Ramos (cell line): ENCODE measurements at regions not wholly inside any gene's neighbourhood (a gene's known extent, or its start where the extent isn't known, plus 50 kb on each side); places are given as distances from the start of the nearest gene placed in this dataset.

Experiments used
- in situ Hi-C: fragments of 300-500 bp; cut with MboI; formaldehyde crosslinking; loops from one replicate; pipeline ENCODE4 v1.14.3; 2022; ENCODE audit warnings: low sequenced_read_pairs; ENCODE audit not compliant: unreplicated experiment

DNA sequence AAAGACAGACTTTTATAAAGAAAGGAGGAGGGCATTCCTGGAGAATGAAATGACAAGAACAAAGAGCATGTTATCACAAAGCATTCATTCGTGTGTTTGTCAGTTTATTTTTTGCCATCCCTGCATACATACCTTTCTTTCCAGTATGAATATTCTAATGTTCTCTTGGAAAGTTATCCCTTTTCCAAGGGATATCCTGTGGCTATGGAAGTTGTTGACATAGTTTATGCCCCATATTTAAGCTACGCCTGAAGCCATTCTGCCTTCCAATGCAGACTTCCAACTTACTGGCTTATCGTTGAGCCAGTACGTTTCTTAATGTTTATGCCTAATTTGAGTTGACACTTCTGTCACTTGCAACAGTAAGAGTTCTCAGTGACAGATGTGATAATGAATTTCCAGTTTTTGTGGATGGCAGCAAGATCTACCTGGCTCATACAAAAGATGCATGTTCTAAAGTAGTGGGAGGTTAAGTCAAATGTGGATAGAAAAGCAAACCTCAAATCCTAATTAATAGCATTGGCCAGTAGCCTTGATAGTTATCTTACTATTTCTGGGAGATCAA, 133.3 kb upstream of the ANO3 start:
- in situ Hi-C loops, result no loop called here

DNA sequence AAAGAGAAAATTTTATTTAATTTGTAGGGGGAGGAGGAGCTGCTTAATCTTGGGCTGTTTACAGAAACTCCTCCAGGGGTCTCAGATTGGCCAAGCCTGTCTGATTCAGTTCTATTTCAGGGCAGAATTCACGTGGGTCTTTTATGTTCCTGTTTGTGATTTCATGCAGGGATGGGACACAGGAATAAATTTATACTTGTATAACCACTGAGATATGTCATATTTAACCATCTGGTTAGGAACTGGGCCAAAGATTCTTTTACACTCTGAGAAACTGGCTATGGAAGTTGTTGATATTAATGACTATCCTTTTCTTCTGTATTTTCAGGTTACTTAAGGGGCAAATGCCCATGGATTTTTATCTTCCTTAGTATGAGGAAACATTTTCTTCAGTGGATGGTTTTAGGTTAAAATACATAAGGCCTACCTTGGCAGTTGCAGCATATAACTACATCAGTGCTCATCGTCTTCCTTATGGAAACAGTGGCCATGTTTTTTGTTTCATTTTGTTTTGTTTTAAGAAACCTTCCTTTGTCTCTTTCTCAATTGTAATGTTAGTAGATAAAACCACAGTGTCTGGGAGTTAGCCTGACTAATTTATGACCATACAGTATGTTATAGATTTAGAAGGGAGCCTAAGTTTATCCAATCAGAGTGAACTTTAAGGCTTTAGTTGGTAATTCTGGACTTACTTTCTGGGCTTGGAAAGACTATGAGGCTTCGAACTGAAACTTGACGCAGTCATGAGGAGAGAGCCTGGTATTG, 132.4 kb upstream of the ANO3 start:
- in situ Hi-C loops, result no loop called here

DNA sequence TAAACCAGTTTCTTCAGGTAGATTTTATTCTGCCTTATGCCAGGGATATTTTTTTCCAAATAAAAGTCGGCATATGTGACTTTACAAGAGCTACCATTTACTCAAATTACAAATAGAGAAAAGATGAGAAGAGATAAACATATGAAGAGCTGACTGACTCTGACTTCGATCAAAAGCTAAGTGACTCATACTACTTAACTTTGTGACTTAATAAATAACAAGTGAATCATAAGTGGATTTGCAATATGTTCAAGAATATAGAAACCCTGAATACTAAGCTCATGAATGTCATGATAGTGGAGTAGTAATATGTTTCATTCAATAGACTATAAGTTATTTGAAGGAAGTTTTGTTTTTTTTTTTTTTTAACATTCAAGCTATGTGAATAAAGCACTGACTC, 130.5 kb upstream of the ANO3 start:
- in situ Hi-C loops, result no loop called here

GRCh38 chr11:26202754-26203153, 129.2 kb upstream of the ANO3 start:
- in situ Hi-C loops, result no loop called here

GRCh38 chr11:26204101-26204500, 127.8 kb upstream of the ANO3 start:
- in situ Hi-C loops, result no loop called here

DNA sequence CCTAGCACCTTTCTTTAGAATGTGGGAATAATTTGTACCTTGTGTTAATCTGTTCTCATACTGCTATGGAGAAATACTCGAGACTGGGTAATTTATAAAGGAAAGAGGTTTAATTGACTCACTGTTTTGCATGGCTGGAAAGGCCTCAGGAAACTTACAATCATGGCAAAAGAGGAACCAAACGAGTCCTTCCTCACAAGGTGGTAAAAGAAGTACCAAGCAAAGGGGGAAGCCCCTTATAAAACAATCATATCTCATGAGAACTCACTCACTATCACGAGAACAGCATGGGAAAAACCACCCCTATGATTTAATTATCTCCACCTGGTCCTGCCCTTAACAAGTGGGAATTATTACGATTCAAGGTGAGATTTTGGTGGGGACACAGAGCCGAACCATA, 127.1 kb upstream of the ANO3 start:
- in situ Hi-C loops, result no loop called here

- in situ Hi-C loops, result loop anchor here (5.0 kb wide), 1 partner anchor 227 kb away; no protein-coding TSS in a partner anchor
Observed at GRCh38 chr11:26219183-26220117, 112.5 kb upstream of the ANO3 start.

DNA sequence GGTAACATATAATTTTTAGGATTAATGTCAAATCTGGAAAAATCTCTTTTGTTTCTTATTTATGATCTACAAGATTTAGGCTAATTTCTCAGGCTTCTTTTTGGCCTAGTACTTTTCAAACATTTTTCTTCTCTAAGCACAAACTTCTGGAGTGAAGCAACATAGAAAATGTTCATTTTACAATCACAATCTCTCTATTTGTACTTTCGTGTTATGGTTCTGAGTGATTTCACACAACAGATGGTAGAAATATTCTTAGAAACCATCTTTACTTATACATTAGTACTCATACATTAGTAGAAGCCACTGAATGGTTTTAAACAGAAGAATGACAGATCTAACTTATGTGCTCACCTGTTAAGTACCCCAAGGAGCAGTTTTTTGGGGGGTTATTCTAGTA, 106.3 kb upstream of the ANO3 start:
- in situ Hi-C loops, result no loop called here

DNA sequence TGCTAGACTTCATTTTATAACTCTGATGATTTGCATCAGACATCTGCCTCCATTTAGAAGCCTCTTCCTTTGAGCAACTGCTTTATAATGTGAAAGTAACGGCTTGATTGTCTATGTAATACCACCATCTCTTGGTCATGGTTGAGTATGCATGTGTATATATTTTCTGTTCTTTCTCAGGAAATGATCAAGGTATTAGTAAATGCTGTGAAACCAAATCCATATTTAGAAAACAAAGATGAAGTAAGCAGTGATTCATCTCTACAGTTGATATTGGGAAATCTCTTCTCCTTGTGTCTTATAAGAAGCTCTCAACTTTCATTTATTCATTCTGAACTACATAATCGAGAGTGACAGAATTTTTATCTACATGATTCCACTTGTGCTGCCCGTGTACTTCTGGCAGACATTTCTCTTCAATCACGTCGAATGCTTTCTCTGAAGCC, 104.6 kb upstream of the ANO3 start:
- in situ Hi-C loops, result no loop called here

DNA sequence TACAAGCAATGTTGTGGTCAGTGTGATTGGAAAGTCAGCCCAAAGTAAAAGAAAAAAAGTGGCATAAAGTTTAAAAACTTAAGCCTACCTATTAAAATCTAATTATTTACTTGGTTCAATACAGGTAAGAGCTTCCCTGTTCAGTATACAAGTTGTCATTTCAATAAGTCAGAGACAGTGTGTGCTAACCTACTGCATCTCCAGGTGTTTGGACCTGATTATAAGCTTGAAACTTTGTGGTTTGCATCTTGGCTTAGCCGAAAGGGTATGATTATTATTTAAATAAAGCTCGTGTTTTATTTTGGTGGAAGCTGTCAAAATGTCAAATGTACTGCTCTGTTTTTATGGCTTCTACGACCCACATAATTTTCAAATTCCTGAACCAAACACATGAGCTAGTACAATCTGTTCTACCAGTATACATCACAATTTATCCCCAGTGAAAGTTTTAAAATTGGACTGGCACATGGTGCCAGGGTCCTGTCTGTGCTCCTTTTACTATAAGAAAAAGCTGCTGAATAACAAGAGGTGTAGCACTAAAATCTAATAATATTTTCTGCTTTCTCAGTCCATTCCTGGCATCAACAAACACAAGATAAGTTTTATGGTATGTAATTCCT, 103.9 kb upstream of the ANO3 start:
- in situ Hi-C loops, result no loop called here

DNA sequence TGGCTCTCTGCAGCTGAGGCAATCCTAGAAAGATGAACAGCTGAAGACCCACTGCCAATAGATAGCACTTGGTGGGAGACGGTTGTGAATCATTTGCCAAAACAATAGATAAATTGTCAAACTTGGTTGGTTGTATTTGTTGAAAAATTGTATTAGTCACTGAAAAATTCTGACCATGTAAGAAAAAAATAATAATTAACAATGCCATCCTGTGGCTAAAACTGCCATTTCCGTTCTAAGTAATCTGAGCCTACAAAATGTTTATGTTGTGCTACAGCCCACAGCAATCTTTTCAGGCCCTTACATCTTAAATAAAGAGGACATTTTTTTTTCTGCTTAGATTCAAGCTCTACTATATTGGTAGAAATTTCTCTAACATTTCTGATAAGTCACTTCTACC, 103.2 kb upstream of the ANO3 start:
- in situ Hi-C loops, result no loop called here

DNA sequence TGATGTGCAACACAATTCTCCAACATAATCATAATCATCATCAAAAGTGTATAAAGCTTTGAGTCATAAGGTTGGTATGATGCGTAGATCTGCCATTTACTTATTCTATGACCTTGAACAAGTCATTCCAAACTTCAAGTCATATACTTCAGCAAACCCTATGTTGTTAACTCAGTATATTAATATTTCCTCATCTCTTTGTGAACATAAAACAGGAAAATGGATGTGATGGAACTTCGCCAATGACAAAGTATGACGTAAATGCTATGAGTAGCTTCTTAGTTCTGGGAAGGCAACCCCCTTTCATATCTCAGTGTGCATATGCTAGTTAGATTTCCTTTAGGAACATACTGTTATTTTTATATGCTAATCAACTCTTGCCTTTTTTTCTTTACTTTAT, 102.7 kb upstream of the ANO3 start:
- in situ Hi-C loops, result no loop called here

DNA sequence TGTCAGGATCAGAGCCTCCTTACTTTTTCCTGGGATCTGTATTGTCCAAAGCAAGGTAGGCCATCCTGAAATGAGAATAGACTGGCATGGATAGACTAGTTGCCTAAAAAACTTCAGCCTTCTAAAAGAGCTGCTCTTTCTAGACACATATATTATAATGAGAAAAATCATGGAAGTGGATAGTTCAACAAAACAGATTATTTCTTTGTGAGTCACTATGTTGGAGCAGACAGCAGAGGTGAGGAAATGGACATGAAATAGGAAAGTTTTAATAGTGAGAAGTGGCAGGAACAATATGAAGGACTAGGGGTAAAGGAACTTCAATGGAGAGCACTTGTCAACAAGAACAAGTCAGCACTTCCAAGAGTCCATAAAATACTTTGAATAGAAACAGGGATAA, 101.9 kb upstream of the ANO3 start:
- in situ Hi-C loops, result no loop called here

DNA sequence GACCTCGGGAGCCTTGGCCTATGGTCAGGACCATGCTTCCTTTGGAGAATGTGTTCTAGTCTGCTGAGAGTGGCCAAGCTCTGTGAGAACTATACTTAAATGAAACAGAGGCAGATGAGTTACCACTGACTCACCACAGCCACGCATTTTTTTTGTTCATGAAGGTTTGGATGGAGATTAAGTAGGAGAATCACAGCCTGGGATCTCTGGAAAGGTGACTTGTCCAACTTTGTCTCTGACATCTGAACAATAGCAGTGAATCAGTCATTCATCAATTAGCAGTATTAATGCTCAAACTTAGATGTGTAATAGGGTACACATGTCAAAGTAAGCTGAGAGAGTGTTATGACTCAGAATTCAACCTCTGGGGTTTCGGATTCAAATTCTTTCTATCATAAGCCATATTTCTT, 100.7 kb upstream of the ANO3 start:
- in situ Hi-C loops, result no loop called here

GRCh38 chr11:26234451-26234850, 97.5 kb upstream of the ANO3 start:
- in situ Hi-C loops, result no loop called here

DNA sequence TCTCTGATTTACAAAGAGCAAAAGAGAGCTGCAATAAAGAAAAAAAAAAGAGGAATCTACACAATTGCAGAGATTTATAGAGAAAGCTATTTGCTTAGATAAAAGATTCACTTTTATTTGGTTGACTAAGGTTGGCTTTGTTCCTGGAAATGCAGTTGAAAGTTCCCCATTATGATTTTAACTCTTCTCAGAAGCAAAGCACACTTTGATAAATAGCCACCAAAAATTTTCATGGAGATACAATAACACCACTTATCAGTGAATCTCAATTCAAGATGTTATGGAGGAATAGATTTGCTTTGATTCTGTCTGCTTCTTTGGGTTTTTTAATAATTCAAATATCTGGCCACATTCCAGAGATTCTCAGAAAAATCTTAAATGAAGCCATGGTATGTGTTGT, 88.5 kb upstream of the ANO3 start:
- in situ Hi-C loops, result no loop called here

DNA sequence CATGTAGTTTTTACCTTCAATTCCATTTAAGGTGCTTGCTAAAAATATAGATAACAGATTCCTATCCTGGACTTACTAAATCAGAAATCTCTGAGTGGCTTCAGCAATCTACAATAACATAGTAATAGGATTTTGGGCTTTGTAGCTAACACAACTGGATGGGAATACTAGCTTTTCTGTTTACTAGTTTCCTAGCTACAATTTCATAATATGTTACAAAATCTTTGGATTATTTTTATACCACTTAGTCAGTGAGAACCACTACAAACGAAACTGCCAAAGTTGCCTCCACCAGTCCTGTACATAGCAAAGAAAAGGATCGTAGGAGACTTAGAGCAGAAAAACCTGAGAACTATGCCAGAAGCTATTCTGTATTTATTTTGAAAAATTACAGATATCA, 87.7 kb upstream of the ANO3 start:
- in situ Hi-C loops, result no loop called here

DNA sequence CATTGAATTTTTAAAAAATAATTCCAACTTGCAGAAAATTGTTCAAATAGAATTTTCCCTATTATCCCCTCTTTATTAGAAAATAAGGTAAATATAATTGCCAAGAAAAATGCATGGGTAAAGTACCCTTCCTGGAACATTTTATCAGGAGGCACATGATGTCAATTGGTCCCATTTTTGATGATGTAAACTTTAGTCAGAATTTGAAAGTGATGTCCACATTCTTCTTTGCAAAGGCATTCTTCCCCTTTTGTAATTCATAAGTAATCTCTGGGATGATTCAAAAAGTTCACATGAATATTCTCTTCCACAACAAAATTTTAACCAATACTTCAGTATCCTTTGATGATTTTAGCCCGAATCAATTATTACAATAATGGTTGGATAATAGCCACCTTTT, 86.9 kb upstream of the ANO3 start:
- in situ Hi-C loops, result no loop called here

GRCh38 chr11:26247340-26247739, 84.6 kb upstream of the ANO3 start:
- in situ Hi-C loops, result no loop called here

DNA sequence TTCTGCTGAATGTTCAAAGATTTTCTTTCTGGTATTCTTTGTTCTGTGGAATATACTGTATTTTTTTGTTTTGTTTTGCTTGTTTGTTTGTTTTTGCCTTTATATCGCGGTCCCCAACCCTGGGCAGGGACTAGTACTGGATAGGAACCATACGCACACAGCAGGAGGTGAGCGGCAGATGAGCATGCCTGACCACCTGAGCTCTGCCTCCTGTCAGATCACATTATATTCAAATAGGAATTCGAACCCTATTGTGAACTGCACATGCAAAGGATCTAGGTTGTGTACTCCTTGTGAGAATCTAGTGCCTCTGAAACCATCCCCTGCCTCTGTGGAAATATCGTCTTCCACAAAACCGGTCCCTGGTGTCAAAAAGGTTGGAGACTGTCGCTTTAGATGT, 83.3 kb upstream of the ANO3 start:
- in situ Hi-C loops, result no loop called here

DNA sequence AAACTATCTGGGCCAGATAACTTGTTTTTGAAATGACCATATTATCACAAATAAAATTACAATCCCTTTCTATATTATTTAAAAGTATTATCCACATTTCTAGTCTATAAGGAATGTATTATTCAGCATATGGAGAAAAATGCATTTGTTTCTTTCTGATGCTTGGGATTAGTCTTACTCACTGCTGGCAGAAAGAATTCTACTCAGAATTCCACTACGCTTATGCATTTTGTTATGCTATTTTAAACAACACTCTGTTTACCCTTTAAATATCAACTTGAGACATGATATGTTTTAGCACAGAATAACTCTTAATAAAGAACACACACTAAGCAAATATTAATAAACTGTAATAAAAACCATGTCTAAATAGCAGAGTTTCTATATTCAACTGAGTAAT, 77.6 kb upstream of the ANO3 start:
- in situ Hi-C loops, result no loop called here
